HEK293 (cell line): ENCODE measurements at regions not wholly inside any gene's neighbourhood (a gene's known extent, or its start where the extent isn't known, plus 50 kb on each side); places are given as distances from the start of the nearest gene placed in this dataset.

ENCODE experiments used
- CTCF ChIP-seq: fragments of 450-650 bp; formaldehyde crosslinking; IDR thresholded peaks from 2 replicates; pipeline ENCODE4 v1.5.1; 2016; ENCODE audit warnings: missing biosample characterization, missing genetic modification characterization
- TF ChIP-seq, protein P1 (sequence below): fragments of 450-650 bp; formaldehyde crosslinking; IDR thresholded peaks from 2 replicates; pipeline ENCODE4 v1.5.1; 2016; ENCODE audit warnings: missing biosample characterization, missing genetic modification characterization

DNA sequence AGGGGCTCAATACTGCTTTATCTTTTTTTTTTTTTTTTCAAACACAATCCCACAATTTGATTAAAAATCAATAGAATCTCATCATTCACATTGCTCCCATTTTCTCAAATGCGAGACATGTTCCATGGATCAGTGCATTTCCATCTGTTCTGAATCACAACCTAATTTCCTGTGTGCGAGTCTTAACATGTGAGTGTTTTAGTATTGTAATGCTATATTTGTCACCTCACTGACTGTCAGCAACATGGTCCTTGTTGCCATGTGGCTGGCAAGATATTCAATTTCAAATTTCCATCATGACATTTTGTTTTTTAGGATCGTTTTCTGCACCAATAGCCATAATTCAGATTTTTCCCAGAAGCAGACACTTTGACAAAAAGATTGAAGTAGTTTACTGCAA is 233.2 kb upstream of the PRDM9 start:
- TF ChIP-seq CTCF = no peak
- TF ChIP-seq, protein P1, sequence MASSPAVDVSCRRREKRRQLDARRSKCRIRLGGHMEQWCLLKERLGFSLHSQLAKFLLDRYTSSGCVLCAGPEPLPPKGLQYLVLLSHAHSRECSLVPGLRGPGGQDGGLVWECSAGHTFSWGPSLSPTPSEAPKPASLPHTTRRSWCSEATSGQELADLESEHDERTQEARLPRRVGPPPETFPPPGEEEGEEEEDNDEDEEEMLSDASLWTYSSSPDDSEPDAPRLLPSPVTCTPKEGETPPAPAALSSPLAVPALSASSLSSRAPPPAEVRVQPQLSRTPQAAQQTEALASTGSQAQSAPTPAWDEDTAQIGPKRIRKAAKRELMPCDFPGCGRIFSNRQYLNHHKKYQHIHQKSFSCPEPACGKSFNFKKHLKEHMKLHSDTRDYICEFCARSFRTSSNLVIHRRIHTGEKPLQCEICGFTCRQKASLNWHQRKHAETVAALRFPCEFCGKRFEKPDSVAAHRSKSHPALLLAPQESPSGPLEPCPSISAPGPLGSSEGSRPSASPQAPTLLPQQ = no peak
